GM12878 (cell line): ENCODE measurements at regions not wholly inside any gene's neighbourhood (a gene's known extent, or its start where the extent isn't known, plus 50 kb on each side); places are given as distances from the start of the nearest gene placed in this dataset.

Experiments used
- ATAC-seq: fragments of 200-7000 bp; cut with Tn5 transposase; 3 replicates; pipeline ENCODE4 v1.9.1; 2020; ENCODE audit warnings: mild to moderate bottlenecking, moderate library complexity
- BruUV-seq: library from RNA; stranded (reverse); fragments of 400-500 nt; replicated peaks from 2 replicates; lab custom pipeline; 2021; lab: Mats Ljungman, UMichigan
- CTCF ChIA-PET: fragments of 300-600 bp; sonication (Branson Sonifier 250); formaldehyde crosslinking; extraction: SDS; loops from one replicate; lab custom pipeline; 2021; ENCODE audit warnings: inconsistent platforms; lab: Yijun Ruan, JAX
- POLR2A ChIA-PET: fragments of 350-600 bp; formaldehyde crosslinking; extraction: SDS; loops from one replicate; lab custom pipeline; 2021; ENCODE audit warnings: inconsistent platforms; lab: Charles Lee
- RAD21 ChIA-PET: fragments of 300-600 bp; sonication (Branson Sonifier 250); formaldehyde crosslinking; loops from one replicate; lab custom pipeline; 2023; ENCODE audit warnings: antibody characterized with exemption; ENCODE audit not compliant: unreplicated experiment; lab: Charles Lee
- SMC1A ChIA-PET: fragments of 300-600 bp; sonication (Branson Sonifier 250); formaldehyde crosslinking; loops from one replicate; lab custom pipeline; 2023; ENCODE audit not compliant: unreplicated experiment, uncharacterized antibody; lab: Charles Lee
- DNase-seq: peaks from one replicate; pipeline ENCODE4 v3.0.0-alpha.2; 2011; ENCODE audit warnings: low read depth, low spot score
- FAIRE-seq: peaks from 3 replicates; lab custom pipeline; 2011; peaks lifted over from hg19 to GRCh38; lab: Jason Lieb, UNC
- H2AFZ ChIP-seq: 2 replicates; pipeline ENCODE4 v1.6.0; 2011; ENCODE audit warnings: low read depth, low read length, control low read depth; ENCODE audit not compliant: control insufficient read depth
- H3K27ac ChIP-seq: 2 replicates; pipeline ENCODE4 v1.5.1; 2011; ENCODE audit warnings: control low read depth; ENCODE audit not compliant: control insufficient read depth, insufficient read depth
- H3K27me3 ChIP-seq, 2 experiments: replicated peaks in 1 of 2; 2 replicates each; pipeline versions ENCODE4 v1.6.0 to v1.6.1; 2011; ENCODE audit warnings: low read length in 1 of 2; ENCODE audit not compliant: control insufficient read depth in 2 of 2, insufficient read depth in 2 of 2
- H3K36me3 ChIP-seq, 2 experiments: 2 replicates each; pipeline ENCODE4 v1.5.1; 2011; ENCODE audit warnings: low read length in 1 of 2; ENCODE audit not compliant: control insufficient read depth in 2 of 2, insufficient read depth in 2 of 2
- H3K4me1 ChIP-seq: 2 replicates; pipeline ENCODE4 v1.6.1; 2011; ENCODE audit warnings: mild to moderate bottlenecking, low read length, moderate library complexity, mixed read lengths; ENCODE audit not compliant: control insufficient read depth, insufficient read depth
- H3K4me2 ChIP-seq: 2 replicates; pipeline ENCODE4 v1.6.0; 2011; ENCODE audit warnings: control low read depth; ENCODE audit not compliant: control insufficient read depth, insufficient read depth
- H3K4me3 ChIP-seq: fragments of 200-600 bp; sonication (generic); 2 replicates; pipeline ENCODE4 v1.5.1; 2016
- H3K79me2 ChIP-seq: 2 replicates; pipeline ENCODE4 v1.6.0; 2011; ENCODE audit warnings: low read length; ENCODE audit not compliant: control insufficient read depth, insufficient read depth
- H3K9ac ChIP-seq: 2 replicates; pipeline ENCODE4 v1.8.0; 2011; ENCODE audit warnings: low read length, control low read depth, mixed read lengths; ENCODE audit not compliant: control insufficient read depth, insufficient read depth
- H3K9me3 ChIP-seq: replicated peaks from 3 replicates; pipeline ENCODE4 v1.5.1; 2011; ENCODE audit warnings: mild to moderate bottlenecking, low read length; ENCODE audit not compliant: control insufficient read depth, insufficient read depth
- H4K20me1 ChIP-seq: 2 replicates; pipeline ENCODE4 v1.6.0; 2011; ENCODE audit not compliant: control insufficient read depth, insufficient read depth
- ATF7 ChIP-seq: fragments of 450-650 bp; IDR thresholded peaks from 2 replicates; pipeline ENCODE4 v1.6.1; 2016; ENCODE audit warnings: low read depth, mild to moderate bottlenecking
- CBFB ChIP-seq: IDR thresholded peaks from 2 replicates; pipeline ENCODE4 v1.6.1; 2016; ENCODE audit warnings: antibody characterized with exemption, low read depth
- ZNF687 ChIP-seq: fragments of 450-650 bp; IDR thresholded peaks from 2 replicates; pipeline ENCODE4 v1.6.1; 2017; ENCODE audit warnings: mild to moderate bottlenecking, moderate library complexity
- WGBS: methylation state at CpG from one replicate; pipeline ENCODE4 v1.1.6; 2016; ENCODE audit warnings: low lambda C conversion rate; ENCODE audit not compliant: insufficient replicate concordance, insufficient coverage; ENCODE audit errors: missing lambda C conversion rate; 5-methylcytosine and 5-hydroxymethylcytosine counted together
- in situ Hi-C: fragments of 300-500 bp; cut with MboI; formaldehyde crosslinking; loops from 9 replicates; pipeline ENCODE4 v1.14.3; 2018; ENCODE audit warnings: mixed read lengths
- intact Hi-C: fragments of 100-400 bp; cut with micrococcal nuclease; formaldehyde crosslinking; loops from one replicate; pipeline ENCODE4 v1.14.2; 2022; ENCODE audit not compliant: unreplicated experiment
- TF ChIP-seq, protein P1 (sequence below): IDR thresholded peaks from 2 replicates; pipeline ENCODE4 v1.6.1; 2012; ENCODE audit warnings: low read depth, low read length, improper control_type of control experiment
- TF ChIP-seq, protein P2 (sequence below): IDR thresholded peaks from 2 replicates; pipeline ENCODE4 v1.6.1; 2011; ENCODE audit warnings: borderline replicate concordance, low read depth, mild to moderate bottlenecking, moderate library complexity, low read length; ENCODE audit not compliant: insufficient read depth, poor library complexity, severe bottlenecking

GRCh38 chr21:40902299-40902698 lies 55.3 kb upstream of the DSCAM start (continued):
- TF ChIP-seq ZNF687 (no peak), ATF7 (no peak)
- TF ChIP-seq, protein P1, sequence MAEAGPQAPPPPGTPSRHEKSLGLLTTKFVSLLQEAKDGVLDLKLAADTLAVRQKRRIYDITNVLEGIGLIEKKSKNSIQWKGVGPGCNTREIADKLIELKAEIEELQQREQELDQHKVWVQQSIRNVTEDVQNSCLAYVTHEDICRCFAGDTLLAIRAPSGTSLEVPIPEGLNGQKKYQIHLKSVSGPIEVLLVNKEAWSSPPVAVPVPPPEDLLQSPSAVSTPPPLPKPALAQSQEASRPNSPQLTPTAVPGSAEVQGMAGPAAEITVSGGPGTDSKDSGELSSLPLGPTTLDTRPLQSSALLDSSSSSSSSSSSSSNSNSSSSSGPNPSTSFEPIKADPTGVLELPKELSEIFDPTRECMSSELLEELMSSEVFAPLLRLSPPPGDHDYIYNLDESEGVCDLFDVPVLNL, result no peak
- TF ChIP-seq, all 136 proteins: peak for 0

DNA sequence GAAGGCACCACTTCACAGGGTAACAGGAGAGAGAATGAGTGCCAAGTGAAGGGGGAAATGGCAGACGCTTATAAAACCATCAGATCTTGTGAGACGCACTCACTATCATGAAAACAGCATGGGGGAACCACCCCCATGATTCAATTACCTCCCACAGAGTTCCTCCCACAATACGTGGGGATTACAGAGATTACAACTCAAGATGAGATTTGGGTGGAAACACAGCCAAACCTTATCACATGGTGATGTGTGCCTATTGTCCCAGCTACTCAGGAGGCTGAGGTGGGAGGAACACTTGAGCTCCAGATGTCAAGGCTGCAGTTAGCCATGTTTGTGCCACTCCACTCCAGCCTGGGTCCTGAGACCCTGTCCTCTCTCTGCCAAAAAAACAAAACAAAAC lies 56.0 kb upstream of the DSCAM start:
- no peak for ATAC-seq
- H3K4me2 ChIP-seq, result no peak overlapping the region
- RAD21 ChIA-PET, result no interaction called here
- H3K36me3 ChIP-seq, result no peaks in the 10 kb centered on the region
- no peak for DNase-seq
- H3K4me1 ChIP-seq, result no peaks in the 10 kb centered on the region
- H3K4me3 ChIP-seq, result no peak overlapping the region
- no peaks in the 10 kb centered on the region for H3K27me3 ChIP-seq
- SMC1A ChIA-PET, result no interaction called here
- no peak overlapping the region for H3K9ac ChIP-seq
- no TSS peak for BruUV-seq
- TF ChIP-seq, protein P2, sequence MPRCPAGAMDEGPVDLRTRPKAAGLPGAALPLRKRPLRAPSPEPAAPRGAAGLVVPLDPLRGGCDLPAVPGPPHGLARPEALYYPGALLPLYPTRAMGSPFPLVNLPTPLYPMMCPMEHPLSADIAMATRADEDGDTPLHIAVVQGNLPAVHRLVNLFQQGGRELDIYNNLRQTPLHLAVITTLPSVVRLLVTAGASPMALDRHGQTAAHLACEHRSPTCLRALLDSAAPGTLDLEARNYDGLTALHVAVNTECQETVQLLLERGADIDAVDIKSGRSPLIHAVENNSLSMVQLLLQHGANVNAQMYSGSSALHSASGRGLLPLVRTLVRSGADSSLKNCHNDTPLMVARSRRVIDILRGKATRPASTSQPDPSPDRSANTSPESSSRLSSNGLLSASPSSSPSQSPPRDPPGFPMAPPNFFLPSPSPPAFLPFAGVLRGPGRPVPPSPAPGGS, result no peak
- TF ChIP-seq CBFB, result no peak
- TF ChIP-seq, all 136 proteins: peak for 0
- intact Hi-C loops (no loop called here), in situ Hi-C loops (no loop called here)
- H3K9me3 ChIP-seq, result no peaks in the 10 kb centered on the region; the same call in 2 of the 3 replicates
- no peaks in the 10 kb centered on the region for H4K20me1 ChIP-seq
- POLR2A ChIA-PET, result no interaction called here
- FAIRE-seq, result no peak
- CTCF ChIA-PET, result no interaction called here
- WGBS, result 0% methylated on average over 3 of the region's 3 CpGs
- no peak overlapping the region for H3K27ac ChIP-seq
- H2AFZ ChIP-seq, result no peak overlapping the region
- H3K79me2 ChIP-seq, result no peaks in the 10 kb centered on the region
